ENCODE measurements at regions not wholly inside any gene's neighbourhood (a gene's known extent, or its start where the extent isn't known, plus 50 kb on each side); places are given as distances from the start of the nearest gene placed in this dataset.

DNA sequence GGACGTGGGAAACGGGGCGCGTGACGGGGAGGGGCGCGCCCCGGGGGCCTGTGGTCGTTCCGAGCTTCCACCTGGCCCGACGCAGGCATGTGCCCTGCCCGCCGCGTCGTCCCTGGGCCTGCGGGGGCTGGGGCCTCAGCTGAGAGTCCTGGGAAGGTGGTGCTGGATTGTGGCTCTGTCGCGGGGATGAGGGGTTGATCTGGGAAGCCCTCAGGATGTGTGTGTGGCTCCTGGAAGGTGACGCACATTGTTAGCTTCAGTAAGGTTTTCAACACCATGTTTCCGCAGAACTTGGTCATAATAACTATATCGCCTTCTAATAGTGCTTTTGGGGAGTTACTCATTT lies 589.1 kb downstream of the MTRR start:
- ATAC-seq, result peak; percentile 31
- peak overlapping the region; percentile 67 to 76 for H3K4me3 ChIP-seq
- TF ChIP-seq, protein P1, sequence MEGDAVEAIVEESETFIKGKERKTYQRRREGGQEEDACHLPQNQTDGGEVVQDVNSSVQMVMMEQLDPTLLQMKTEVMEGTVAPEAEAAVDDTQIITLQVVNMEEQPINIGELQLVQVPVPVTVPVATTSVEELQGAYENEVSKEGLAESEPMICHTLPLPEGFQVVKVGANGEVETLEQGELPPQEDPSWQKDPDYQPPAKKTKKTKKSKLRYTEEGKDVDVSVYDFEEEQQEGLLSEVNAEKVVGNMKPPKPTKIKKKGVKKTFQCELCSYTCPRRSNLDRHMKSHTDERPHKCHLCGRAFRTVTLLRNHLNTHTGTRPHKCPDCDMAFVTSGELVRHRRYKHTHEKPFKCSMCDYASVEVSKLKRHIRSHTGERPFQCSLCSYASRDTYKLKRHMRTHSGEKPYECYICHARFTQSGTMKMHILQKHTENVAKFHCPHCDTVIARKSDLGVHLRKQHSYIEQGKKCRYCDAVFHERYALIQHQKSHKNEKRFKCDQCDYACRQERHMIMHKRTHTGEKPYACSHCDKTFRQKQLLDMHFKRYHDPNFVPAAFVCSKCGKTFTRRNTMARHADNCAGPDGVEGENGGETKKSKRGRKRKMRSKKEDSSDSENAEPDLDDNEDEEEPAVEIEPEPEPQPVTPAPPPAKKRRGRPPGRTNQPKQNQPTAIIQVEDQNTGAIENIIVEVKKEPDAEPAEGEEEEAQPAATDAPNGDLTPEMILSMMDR (IDR thresholded peaks at IDR 0.05), result no peak
- peaks cover 4 to 6% of the 10 kb centered on the region in 2 donors for H3K4me1 ChIP-seq
- peak in 3 of 4 donors; percentile 4 to 34 (median 18) for DNase-seq
- peak overlapping the region; percentile 75 to 83 for H3K27ac ChIP-seq
- H3K36me3 ChIP-seq, result no peaks in the 10 kb centered on the region
- no peaks in the 10 kb centered on the region for H3K27me3 ChIP-seq
- H3K9me3 ChIP-seq, result no peaks in the 10 kb centered on the region
- intact Hi-C loops (cut with DNase I), result no loop called here

GRCh38 chr5:8461543-8461942 lies 592.6 kb downstream of the MTRR start:
- H3K9me3 ChIP-seq, result no peaks in the 10 kb centered on the region
- ATAC-seq, result no peak

GRCh38 chr5:8462565-8462964 lies 593.6 kb downstream of the MTRR start:
- H3K27me3 ChIP-seq, result no peaks in the 10 kb centered on the region
- ATAC-seq, result peak; percentile 82
- intact Hi-C loops (cut with DNase I), result no loop called here
- TF ChIP-seq, protein P1 (IDR thresholded peaks at IDR 0.05), result no peak
- H3K4me3 ChIP-seq, result no peak overlapping the region
- no peaks in the 10 kb centered on the region for H3K4me1 ChIP-seq
- H3K27ac ChIP-seq, result no peak overlapping the region
- H3K36me3 ChIP-seq, result no peaks in the 10 kb centered on the region
- no peaks in the 10 kb centered on the region for H3K9me3 ChIP-seq
- no peak for DNase-seq

More at GRCh38 chr5:8461543-8461942, 592.6 kb downstream of the MTRR start:
- peaks cover 2 to 6% of the 10 kb centered on the region in 2 donors for H3K4me1 ChIP-seq
- DNase-seq, result no peak
- no peak overlapping the region for H3K4me3 ChIP-seq
- TF ChIP-seq, protein P1 (IDR thresholded peaks at IDR 0.05), result no peak
- no peaks in the 10 kb centered on the region for H3K36me3 ChIP-seq
- intact Hi-C loops (cut with DNase I), result no loop called here
- no peak overlapping the region for H3K27ac ChIP-seq
- H3K27me3 ChIP-seq, result no peaks in the 10 kb centered on the region

DNA sequence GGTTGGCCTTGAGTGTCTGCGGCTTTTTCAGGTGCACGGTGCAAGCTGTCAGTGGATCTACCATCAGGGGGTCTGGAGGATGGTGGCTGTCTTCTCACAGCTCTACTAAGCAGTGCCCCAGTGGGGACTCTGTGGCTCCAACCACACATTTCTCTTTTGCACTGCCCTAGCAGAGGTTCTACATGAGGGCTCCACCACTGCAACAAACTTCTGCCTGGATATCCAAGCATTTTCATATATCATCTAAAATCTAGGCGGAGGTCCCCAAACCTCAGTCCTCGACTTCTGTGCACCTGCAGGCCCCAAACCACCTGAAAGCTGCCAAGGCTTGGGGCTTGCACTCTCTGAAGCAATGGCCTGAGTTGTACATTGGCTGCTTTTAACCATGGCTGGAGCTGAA lies 601.5 kb downstream of the MTRR start:
- ATAC-seq, result no peak
- intact Hi-C loops (cut with DNase I), result no loop called here

DNA sequence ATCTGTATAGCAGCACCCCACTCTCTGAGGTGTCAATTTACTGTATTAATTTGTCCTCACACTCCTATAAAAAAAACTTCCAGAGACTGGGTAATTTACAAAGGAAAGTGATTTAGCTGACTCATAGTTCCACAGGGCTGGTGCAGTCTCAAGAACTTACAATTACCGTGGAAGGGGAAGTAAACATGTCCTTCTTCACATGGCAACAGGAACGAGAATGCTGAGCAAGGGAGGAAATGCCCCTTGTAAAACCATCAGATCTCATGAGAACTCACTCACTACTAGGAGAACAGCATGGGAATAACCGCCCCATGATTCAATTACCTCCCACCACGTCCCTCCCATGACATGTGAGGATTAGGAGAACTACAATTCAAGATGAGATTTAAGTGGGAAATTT lies 602.6 kb downstream of the MTRR start:
- Histone ChIP-seq H3K4me1 (no peaks in the 10 kb centered on the region), H3K4me3 (no peak overlapping the region), H3K36me3 (no peaks in the 10 kb centered on the region), H3K27me3 (no peaks in the 10 kb centered on the region), H3K27ac (no peak overlapping the region), H3K9me3 (peaks cover 0 to 21% of the 10 kb centered on the region in 2 donors)
- DNase-seq, result no peak
- intact Hi-C loops (cut with DNase I), result no loop called here
- ATAC-seq, result no peak
- TF ChIP-seq, protein P1 (IDR thresholded peaks at IDR 0.05), result no peak

More for the DNA sequence above, 601.5 kb downstream of the MTRR start:
- Histone ChIP-seq H3K27ac (no peak overlapping the region), H3K4me3 (no peak overlapping the region), H3K27me3 (no peaks in the 10 kb centered on the region), H3K4me1 (no peaks in the 10 kb centered on the region), H3K9me3 (peaks cover 0 to 21% of the 10 kb centered on the region in 2 donors), H3K36me3 (no peaks in the 10 kb centered on the region)
- TF ChIP-seq, protein P1 (IDR thresholded peaks at IDR 0.05), result no peak
- DNase-seq, result no peak

All from left lung (tissue), 4 donors.